ENCODE measurements at regions not wholly inside any gene's neighbourhood (a gene's known extent, or its start where the extent isn't known, plus 50 kb on each side); places are given as distances from the start of the nearest gene placed in this dataset.

DNA sequence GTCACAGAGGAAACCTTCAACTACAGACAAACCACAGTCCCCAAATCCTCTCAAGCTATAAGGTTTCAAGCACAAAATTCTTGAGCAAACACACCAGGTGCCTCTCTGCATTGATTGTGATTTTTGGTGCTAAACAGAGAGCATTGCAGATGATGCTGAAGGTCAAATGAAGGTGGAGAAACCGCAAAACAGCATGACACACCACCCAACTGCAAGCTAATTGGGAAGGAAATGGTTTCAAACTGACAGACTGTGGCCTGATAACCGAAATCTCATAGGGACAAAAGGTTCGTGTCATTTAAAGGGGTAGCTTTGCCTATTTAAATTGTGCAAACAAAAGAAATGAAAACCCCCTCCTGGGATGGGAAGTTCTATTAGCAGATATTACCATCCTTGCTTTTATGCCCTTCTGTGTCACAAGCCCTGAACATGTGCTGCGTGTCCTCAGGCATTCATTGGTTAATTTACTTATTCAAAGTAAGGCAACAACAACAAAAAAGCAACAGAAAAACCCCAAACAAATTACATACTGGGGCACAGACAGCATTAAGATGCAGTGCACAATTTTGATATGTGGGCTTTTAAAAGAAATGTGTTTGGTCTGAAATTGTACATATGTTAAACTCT is 154.9 kb downstream of the AQP4 start:
- Mint-ChIP-seq H3K36me3 (no peaks in the 10 kb centered on the region), H3K4me3 (no peak overlapping the region), H3K9me3 (peaks cover 0 to 5% of the 10 kb centered on the region in 2 donors), H3K4me1 (peaks cover 7 to 12% of the 10 kb centered on the region in 2 donors), H3K27me3 (ENCODE audit: low read depth in 2 of 2) (peaks cover 15 to 25% of the 10 kb centered on the region in 2 donors), H3K27ac (no peak overlapping the region)
- no peaks in the 10 kb centered on the region for H3K4me1 ChIP-seq (ENCODE audit: control insufficient read depth, insufficient read depth, low read length)
- peak in 2 of 3 donors; percentile 66 to 68 for ATAC-seq
- H3K27me3 ChIP-seq (ENCODE audit: control insufficient read depth, insufficient read depth, low read length) = peaks cover 3% of the 10 kb centered on the region
- H3K4me3 ChIP-seq (ENCODE audit: low read length) = no peak overlapping the region
- H3K36me3 ChIP-seq (ENCODE audit: control insufficient read depth, insufficient read depth, low read length) = no peaks in the 10 kb centered on the region
- no peaks in the 10 kb centered on the region for H3K9me3 ChIP-seq (ENCODE audit: control insufficient read depth, insufficient read depth, low read length)
- H3K27ac ChIP-seq (ENCODE audit: low read length) = no peak overlapping the region
- TF ChIP-seq CTCF (IDR thresholded peaks at IDR 0.05) = no peak
- 5% methylated on average over 4 of the region's 4 CpGs for WGBS (ENCODE audit: insufficient coverage)
- no peak for DNase-seq
- intact Hi-C loops (cut with micrococcal nuclease) = no loop called here

- H3K36me3 Mint-ChIP-seq = no peaks in the 10 kb centered on the region
- no peak overlapping the region for H3K4me3 ChIP-seq (ENCODE audit: low read length)
- WGBS (ENCODE audit: insufficient coverage) = 83% methylated on average over 1 of the region's 1 CpG
- H3K27me3 Mint-ChIP-seq (ENCODE audit: low read depth in 2 of 2) = peaks cover 15 to 22% of the 10 kb centered on the region in 2 donors
- no peak overlapping the region for H3K27ac Mint-ChIP-seq
- H3K9me3 ChIP-seq (ENCODE audit: control insufficient read depth, insufficient read depth, low read length) = no peaks in the 10 kb centered on the region
- intact Hi-C loops (cut with micrococcal nuclease) = no loop called here
- no peak for TF ChIP-seq CTCF (IDR thresholded peaks at IDR 0.05)
- H3K27me3 ChIP-seq (ENCODE audit: control insufficient read depth, insufficient read depth, low read length) = peaks cover 3% of the 10 kb centered on the region
- DNase-seq (no peak), ATAC-seq (no peak)
- H3K9me3 Mint-ChIP-seq = peaks cover 0 to 5% of the 10 kb centered on the region in 2 donors
- H3K4me3 Mint-ChIP-seq = no peak overlapping the region
- H3K4me1 ChIP-seq (ENCODE audit: control insufficient read depth, insufficient read depth, low read length) = no peaks in the 10 kb centered on the region
- H3K4me1 Mint-ChIP-seq = peaks cover 7 to 12% of the 10 kb centered on the region in 2 donors
- no peaks in the 10 kb centered on the region for H3K36me3 ChIP-seq (ENCODE audit: control insufficient read depth, insufficient read depth, low read length)
- no peak overlapping the region for H3K27ac ChIP-seq (ENCODE audit: low read length)
Observed at GRCh38 chr18:26709897-26710296, 155.6 kb downstream of the AQP4 start.

DNA sequence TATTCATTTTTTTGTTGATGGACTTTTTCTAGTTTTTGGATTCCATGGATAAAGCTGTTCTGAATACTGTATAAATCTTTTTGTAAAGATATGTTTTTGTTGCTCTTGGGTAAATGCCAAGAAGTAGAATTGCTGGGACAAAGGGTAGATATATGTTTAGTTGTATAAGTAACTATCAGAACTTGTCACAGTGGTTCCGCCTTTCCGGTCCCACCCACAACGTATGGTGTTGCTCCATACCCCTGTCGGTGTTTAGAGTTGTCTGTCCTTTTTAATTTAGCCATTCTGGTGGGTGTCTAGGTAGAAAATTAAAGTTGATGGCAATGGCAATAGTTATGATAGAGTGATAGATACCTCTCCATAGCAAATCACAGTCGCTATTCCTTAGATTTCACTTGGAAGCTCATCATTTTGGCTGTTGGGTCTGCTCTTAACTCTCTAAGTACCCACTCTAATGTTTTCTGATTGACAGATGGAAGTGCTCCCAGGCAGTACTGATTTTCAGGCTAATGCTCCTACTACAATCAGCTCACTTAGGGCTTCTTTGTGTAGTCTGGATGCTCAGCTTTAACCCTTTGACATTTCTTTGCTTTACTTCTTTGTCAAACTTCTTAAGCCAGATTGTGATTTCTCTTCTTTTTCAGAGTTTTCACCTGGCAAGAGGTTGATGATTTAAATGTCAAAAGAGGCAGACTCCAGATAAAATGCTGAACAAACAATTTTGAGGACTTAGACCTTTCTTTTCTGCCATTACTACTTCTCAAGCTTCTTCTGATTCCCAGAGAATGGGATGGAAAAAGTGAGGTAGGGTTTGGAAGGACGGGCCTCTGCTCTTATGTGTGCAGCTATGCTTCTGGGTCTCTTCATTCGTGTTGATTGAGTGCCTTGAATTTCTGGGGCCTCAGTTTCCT is 156.4 kb downstream of the AQP4 start:
- Mint-ChIP-seq H3K36me3 (no peaks in the 10 kb centered on the region), H3K4me1 (peaks cover 7 to 12% of the 10 kb centered on the region in 2 donors), H3K4me3 (no peak overlapping the region), H3K9me3 (peaks cover 0 to 1% of the 10 kb centered on the region in 2 donors), H3K27me3 (ENCODE audit: low read depth in 2 of 2) (peaks cover 13 to 14% of the 10 kb centered on the region in 2 donors), H3K27ac (no peak overlapping the region)
- Histone ChIP-seq H3K36me3 (ENCODE audit: control insufficient read depth, insufficient read depth, low read length) (no peaks in the 10 kb centered on the region), H3K9me3 (ENCODE audit: control insufficient read depth, insufficient read depth, low read length) (no peaks in the 10 kb centered on the region), H3K27me3 (ENCODE audit: control insufficient read depth, insufficient read depth, low read length) (peaks cover 3% of the 10 kb centered on the region), H3K27ac (ENCODE audit: low read length) (no peak overlapping the region), H3K4me3 (ENCODE audit: low read length) (no peak overlapping the region), H3K4me1 (ENCODE audit: control insufficient read depth, insufficient read depth, low read length) (no peaks in the 10 kb centered on the region)
- 80% methylated on average over 6 of the region's 7 CpGs for WGBS (ENCODE audit: insufficient coverage)
- DNase-seq (no peak), ATAC-seq (no peak)
- TF ChIP-seq CTCF (IDR thresholded peaks at IDR 0.05) = no peak
- intact Hi-C loops (cut with micrococcal nuclease) = no loop called here
